ENCODE measurements at regions not wholly inside any gene's neighbourhood (a gene's known extent, or its start where the extent isn't known, plus 50 kb on each side); places are given as distances from the start of the nearest gene placed in this dataset.

DNA sequence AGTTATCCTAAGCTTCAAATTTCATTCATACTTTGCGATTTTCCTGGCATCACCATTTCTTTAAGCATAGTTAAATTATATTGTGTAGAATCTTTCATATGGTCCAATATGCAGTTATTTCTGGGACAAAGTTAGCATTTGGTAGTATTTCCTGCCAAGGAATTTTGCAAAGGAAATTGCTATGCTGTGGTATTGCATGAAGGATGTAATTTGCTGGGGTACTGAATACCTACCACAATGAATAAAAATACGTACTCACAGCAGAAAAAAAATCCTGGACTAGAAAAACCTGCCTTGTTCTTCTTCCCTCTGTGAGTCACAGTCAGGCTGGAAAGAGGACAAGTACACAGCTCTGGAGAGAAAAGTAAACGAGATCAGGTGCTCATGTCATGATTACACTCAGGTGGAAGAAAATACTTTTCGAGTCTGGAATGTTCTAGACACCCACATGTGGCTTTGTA, 241.2 kb downstream of the PTBP2 start:
- no peak for DNase-seq (ENCODE audit: extremely low read depth in 1 of 2, low read depth in 1 of 2)

DNA sequence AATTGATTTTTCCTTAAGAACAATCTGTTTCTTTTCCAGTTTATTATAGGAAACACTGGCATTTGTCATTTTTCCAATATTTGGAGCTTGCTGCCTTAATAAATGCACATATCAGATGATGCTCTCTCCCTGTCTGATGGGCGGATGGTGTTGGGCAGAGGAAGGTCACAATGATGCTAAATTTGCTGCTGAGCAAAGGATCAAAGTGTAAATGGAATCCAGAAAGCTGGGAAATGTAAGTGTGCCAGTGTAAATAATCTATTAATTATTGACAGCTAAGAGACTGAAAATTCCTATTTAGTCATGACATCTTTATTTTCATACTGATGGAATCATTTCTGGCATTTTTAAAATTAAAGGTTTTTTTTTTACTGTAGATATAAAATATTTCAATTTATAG, 243.2 kb downstream of the PTBP2 start:
- no peak for DNase-seq (ENCODE audit: extremely low read depth in 1 of 2, low read depth in 1 of 2)

- peak; percentile 34 to 57 for DNase-seq (ENCODE audit: extremely low read depth in 1 of 2, low read depth in 1 of 2)
These were observed 245.1 kb downstream of the PTBP2 start for GRCh38 chr1:96966536-96967138.

- DNase-seq (ENCODE audit: extremely low read depth in 1 of 2, low read depth in 1 of 2): no peak
These were observed 245.7 kb downstream of the PTBP2 start for GRCh38 chr1:96967311-96967710.

- DNase-seq (ENCODE audit: extremely low read depth in 1 of 2, low read depth in 1 of 2): no peak
These were observed 247.0 kb downstream of the PTBP2 start for GRCh38 chr1:96968541-96968940.

GRCh38 chr1:96968983-96969382, 247.4 kb downstream of the PTBP2 start:
- DNase-seq (ENCODE audit: extremely low read depth in 1 of 2, low read depth in 1 of 2): no peak

GRCh38 chr1:96969656-96970163, 248.1 kb downstream of the PTBP2 start:
- DNase-seq (ENCODE audit: extremely low read depth in 1 of 2, low read depth in 1 of 2): no peak

DNA sequence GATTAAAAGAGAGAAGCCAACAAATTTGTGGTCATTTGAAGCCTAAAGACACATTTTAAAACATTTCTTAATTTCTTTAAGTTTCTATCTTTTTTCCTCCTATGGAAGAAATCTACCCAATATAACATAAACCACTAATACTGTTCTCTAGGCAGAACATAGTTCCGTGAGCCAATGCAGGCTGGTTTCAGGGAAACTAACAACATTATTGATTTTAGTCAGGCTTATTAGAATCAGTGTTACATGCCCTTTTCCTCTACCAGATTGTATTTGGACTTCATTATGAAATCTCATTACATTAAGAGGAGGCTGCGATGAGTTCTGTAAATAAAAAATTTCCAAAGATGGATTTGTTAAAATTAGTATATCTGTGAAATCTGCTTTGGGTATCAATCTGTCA, 249.9 kb downstream of the PTBP2 start:
- DNase-seq (ENCODE audit: extremely low read depth in 1 of 2, low read depth in 1 of 2): no peak

GRCh38 chr1:96971849-96972602, 250.4 kb downstream of the PTBP2 start:
- DNase-seq (ENCODE audit: extremely low read depth in 1 of 2, low read depth in 1 of 2): no peak

GRCh38 chr1:96973605-96974004, 252.0 kb downstream of the PTBP2 start:
- no peak for DNase-seq (ENCODE audit: extremely low read depth in 1 of 2, low read depth in 1 of 2)

DNA sequence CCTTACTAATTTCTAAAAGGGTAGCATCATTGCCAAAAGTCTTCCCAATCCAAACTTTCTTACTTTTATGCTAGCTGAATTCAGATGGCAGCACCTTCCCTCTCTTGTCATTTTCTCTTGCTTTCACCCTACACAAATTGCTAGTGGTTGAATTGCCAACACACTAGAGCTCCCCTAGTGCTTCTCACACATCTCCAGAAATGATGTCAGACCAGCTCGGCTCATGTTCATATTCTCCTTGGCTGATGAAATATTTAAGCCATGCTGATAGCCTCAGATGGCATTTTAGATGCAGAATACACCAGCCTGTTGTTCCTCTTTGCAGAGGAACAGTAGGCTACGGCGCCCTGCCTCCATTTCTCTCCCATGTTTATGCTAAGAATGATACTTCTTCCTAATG, 256.9 kb downstream of the PTBP2 start:
- DNase-seq (ENCODE audit: extremely low read depth in 1 of 2, low read depth in 1 of 2): no peak

GRCh38 chr1:96978901-96979300, 257.3 kb downstream of the PTBP2 start:
- no peak for DNase-seq (ENCODE audit: extremely low read depth in 1 of 2, low read depth in 1 of 2)

GRCh38 chr1:96979304-96980268, 258.0 kb downstream of the PTBP2 start:
- no peak for DNase-seq (ENCODE audit: extremely low read depth in 1 of 2, low read depth in 1 of 2)

GRCh38 chr1:96980448-96980847, 258.9 kb downstream of the PTBP2 start:
- no peak for DNase-seq (ENCODE audit: extremely low read depth in 1 of 2, low read depth in 1 of 2)

DNA sequence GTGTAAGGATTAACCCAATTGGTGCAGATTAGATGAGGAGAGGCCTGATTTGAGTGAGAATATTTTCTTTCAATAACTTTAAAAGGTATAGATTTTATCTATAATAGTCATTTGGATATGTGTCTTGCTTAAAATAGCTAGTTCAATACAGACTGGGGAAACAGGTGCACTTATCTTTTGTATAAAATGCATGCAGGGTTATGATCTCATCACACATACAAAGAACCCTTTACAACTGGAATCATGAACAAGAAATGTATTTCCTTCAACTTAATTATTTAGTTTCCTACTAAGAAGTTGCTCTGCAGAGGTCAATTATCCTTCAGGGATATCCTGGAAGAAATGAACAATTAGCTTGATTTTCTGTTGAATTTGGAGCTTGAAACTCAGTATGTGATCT, 259.6 kb downstream of the PTBP2 start:
- no peak for DNase-seq (ENCODE audit: extremely low read depth in 1 of 2, low read depth in 1 of 2)

- DNase-seq (ENCODE audit: extremely low read depth in 1 of 2, low read depth in 1 of 2): no peak
These were observed 260.5 kb downstream of the PTBP2 start for GRCh38 chr1:96982118-96982517.

GRCh38 chr1:96983866-96984265, 262.3 kb downstream of the PTBP2 start:
- DNase-seq (ENCODE audit: extremely low read depth in 1 of 2, low read depth in 1 of 2): no peak

GRCh38 chr1:96987186-96987703, 265.7 kb downstream of the PTBP2 start:
- no peak for DNase-seq (ENCODE audit: extremely low read depth in 1 of 2, low read depth in 1 of 2)

- no peak for DNase-seq (ENCODE audit: extremely low read depth in 1 of 2, low read depth in 1 of 2)
These were observed 267.7 kb downstream of the PTBP2 start for GRCh38 chr1:96989302-96989701.

- no peak for DNase-seq (ENCODE audit: extremely low read depth in 1 of 2, low read depth in 1 of 2)
These were observed 268.6 kb downstream of the PTBP2 start for GRCh38 chr1:96990136-96990535.

GRCh38 chr1:96991261-96991660, 269.7 kb downstream of the PTBP2 start:
- DNase-seq (ENCODE audit: extremely low read depth in 1 of 2, low read depth in 1 of 2): no peak

Data from activated CD8-positive, alpha-beta memory T cell treated with anti-CD3 and anti-CD28 coated beads for 1 hour (primary cell).